ENCODE measurements at regions not wholly inside any gene's neighbourhood (a gene's known extent, or its start where the extent isn't known, plus 50 kb on each side); places are given as distances from the start of the nearest gene placed in this dataset.

DNA sequence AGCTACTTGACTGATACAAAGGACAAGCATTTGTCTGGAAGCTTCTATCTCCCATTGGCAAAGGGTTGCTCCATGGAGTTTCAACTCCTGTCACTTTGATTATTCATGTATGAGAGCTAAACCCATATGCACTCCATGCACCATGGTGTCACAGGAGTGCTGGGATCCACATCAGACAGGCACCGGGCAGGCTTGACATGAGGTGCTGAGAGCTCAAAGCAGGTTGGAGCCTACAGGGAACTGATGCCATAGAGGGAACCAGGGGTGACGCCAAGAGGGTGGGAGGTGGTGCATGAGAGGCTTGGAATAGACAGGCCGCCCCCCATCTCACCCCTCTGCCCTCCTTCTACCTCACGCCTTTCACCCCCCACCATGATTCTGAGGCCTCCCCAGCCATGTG, 199.8 kb upstream of the CCDC68 start:
- no peak for TF ChIP-seq ZNF565 (CRISPR knock-in tag; conservative IDR thresholded peaks at IDR 0.05; ENCODE audit: low read depth)
- TF ChIP-seq ZNF8 (CRISPR knock-in tag; IDR thresholded peaks at IDR 0.05): no peak
- no peak for TF ChIP-seq ZNF70 (CRISPR knock-in tag; IDR thresholded peaks at IDR 0.05)
- TF ChIP-seq, protein P1, sequence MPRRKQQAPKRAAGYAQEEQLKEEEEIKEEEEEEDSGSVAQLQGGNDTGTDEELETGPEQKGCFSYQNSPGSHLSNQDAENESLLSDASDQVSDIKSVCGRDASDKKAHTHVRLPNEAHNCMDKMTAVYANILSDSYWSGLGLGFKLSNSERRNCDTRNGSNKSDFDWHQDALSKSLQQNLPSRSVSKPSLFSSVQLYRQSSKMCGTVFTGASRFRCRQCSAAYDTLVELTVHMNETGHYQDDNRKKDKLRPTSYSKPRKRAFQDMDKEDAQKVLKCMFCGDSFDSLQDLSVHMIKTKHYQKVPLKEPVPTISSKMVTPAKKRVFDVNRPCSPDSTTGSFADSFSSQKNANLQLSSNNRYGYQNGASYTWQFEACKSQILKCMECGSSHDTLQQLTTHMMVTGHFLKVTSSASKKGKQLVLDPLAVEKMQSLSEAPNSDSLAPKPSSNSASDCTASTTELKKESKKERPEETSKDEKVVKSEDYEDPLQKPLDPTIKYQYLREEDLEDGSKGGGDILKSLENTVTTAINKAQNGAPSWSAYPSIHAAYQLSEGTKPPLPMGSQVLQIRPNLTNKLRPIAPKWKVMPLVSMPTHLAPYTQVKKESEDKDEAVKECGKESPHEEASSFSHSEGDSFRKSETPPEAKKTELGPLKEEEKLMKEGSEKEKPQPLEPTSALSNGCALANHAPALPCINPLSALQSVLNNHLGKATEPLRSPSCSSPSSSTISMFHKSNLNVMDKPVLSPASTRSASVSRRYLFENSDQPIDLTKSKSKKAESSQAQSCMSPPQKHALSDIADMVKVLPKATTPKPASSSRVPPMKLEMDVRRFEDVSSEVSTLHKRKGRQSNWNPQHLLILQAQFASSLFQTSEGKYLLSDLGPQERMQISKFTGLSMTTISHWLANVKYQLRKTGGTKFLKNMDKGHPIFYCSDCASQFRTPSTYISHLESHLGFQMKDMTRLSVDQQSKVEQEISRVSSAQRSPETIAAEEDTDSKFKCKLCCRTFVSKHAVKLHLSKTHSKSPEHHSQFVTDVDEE (CRISPR knock-in tag; IDR thresholded peaks at IDR 0.05): no peak
- TF ChIP-seq RARB (CRISPR knock-in tag; IDR thresholded peaks at IDR 0.05): no peak
- no peak for TF ChIP-seq GLIS3 (CRISPR knock-in tag; IDR thresholded peaks at IDR 0.05)
- TF ChIP-seq, protein P2, sequence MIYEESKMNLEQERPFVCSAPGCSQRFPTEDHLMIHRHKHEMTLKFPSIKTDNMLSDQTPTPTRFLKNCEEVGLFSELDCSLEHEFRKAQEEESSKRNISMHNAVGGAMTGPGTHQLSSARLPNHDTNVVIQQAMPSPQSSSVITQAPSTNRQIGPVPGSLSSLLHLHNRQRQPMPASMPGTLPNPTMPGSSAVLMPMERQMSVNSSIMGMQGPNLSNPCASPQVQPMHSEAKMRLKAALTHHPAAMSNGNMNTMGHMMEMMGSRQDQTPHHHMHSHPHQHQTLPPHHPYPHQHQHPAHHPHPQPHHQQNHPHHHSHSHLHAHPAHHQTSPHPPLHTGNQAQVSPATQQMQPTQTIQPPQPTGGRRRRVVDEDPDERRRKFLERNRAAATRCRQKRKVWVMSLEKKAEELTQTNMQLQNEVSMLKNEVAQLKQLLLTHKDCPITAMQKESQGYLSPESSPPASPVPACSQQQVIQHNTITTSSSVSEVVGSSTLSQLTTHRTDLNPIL (CRISPR knock-in tag; IDR thresholded peaks at IDR 0.05; ENCODE audit: low read depth): no peak
- TF ChIP-seq, protein P3, sequence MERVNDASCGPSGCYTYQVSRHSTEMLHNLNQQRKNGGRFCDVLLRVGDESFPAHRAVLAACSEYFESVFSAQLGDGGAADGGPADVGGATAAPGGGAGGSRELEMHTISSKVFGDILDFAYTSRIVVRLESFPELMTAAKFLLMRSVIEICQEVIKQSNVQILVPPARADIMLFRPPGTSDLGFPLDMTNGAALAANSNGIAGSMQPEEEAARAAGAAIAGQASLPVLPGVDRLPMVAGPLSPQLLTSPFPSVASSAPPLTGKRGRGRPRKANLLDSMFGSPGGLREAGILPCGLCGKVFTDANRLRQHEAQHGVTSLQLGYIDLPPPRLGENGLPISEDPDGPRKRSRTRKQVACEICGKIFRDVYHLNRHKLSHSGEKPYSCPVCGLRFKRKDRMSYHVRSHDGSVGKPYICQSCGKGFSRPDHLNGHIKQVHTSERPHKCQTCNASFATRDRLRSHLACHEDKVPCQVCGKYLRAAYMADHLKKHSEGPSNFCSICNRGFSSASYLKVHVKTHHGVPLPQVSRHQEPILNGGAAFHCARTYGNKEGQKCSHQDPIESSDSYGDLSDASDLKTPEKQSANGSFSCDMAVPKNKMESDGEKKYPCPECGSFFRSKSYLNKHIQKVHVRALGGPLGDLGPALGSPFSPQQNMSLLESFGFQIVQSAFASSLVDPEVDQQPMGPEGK (CRISPR knock-in tag; IDR thresholded peaks at IDR 0.05; ENCODE audit: borderline replicate concordance): no peak
- no peak for TF ChIP-seq ZC3H10 (CRISPR knock-in tag; IDR thresholded peaks at IDR 0.05)
- TF ChIP-seq ZFP3 (CRISPR knock-in tag; IDR thresholded peaks at IDR 0.05): no peak
- TF ChIP-seq SNAI2 (CRISPR knock-in tag; IDR thresholded peaks at IDR 0.05): no peak
- TF ChIP-seq ARNTL (CRISPR knock-in tag; IDR thresholded peaks at IDR 0.05; ENCODE audit: borderline replicate concordance, low read depth): no peak
